PFSK-1 (cell line): ENCODE measurements at regions not wholly inside any gene's neighbourhood (a gene's known extent, or its start where the extent isn't known, plus 50 kb on each side); places are given as distances from the start of the nearest gene placed in this dataset.

Source experiments
- FOXP2 ChIP-seq: optimal IDR thresholded peaks from 2 replicates; pipeline ENCODE3; 2011; ENCODE audit warnings: borderline replicate concordance, control low read depth, inconsistent platforms; ENCODE audit not compliant: insufficient read depth; ENCODE audit errors: extremely low read length, extremely low read depth
- POLR2AphosphoS5 ChIP-seq: IDR thresholded peaks from 2 replicates; pipeline ENCODE4 v1.6.1; 2012; ENCODE audit warnings: low read depth, mild to moderate bottlenecking, control low read depth, low read length, moderate library complexity
- REST ChIP-seq, 2 experiments: IDR thresholded peaks; 2 replicates each; pipeline versions ENCODE4 v1.6.1 to v1.8.0; 2011 to 2012; ENCODE audit warnings: low read depth in 2 of 2, low read length in 2 of 2, control low read depth in 1 of 2, inconsistent platforms in 1 of 2, mild to moderate bottlenecking in 1 of 2, moderate library complexity in 1 of 2; ENCODE audit not compliant: insufficient read depth in 1 of 2
- SIN3A ChIP-seq: IDR thresholded peaks from 2 replicates; pipeline ENCODE4 v1.6.1; 2012; ENCODE audit warnings: mild to moderate bottlenecking, low read length, moderate library complexity, borderline replicate concordance; ENCODE audit not compliant: insufficient read depth
- TAF1 ChIP-seq: IDR thresholded peaks from 2 replicates; pipeline ENCODE4 v1.6.1; 2012; ENCODE audit warnings: low read length, control low read depth, borderline replicate concordance; ENCODE audit not compliant: insufficient read depth

- TF ChIP-seq SIN3A: no peak
- TF ChIP-seq TAF1: no peak
- no peak for TF ChIP-seq FOXP2
- no peak for TF ChIP-seq REST (IDR thresholded peaks at IDR 0.05; ENCODE audit: insufficient read depth in 1 of 2, low read depth in 2 of 2, low read length in 2 of 2)
- no peak for TF ChIP-seq POLR2AphosphoS5
These were observed 368.0 kb upstream of the PDE3A start for GRCh38 chr12:20000229-20000849.

GRCh38 chr12:20003252-20003651 lies 365.1 kb upstream of the PDE3A start:
- TF ChIP-seq REST (IDR thresholded peaks at IDR 0.05; ENCODE audit: insufficient read depth in 1 of 2, low read depth in 2 of 2, low read length in 2 of 2) (no peak), TAF1 (no peak), SIN3A (no peak), POLR2AphosphoS5 (no peak), FOXP2 (no peak)

GRCh38 chr12:20004952-20005351 lies 363.4 kb upstream of the PDE3A start:
- no peak for TF ChIP-seq REST (IDR thresholded peaks at IDR 0.05; ENCODE audit: insufficient read depth in 1 of 2, low read depth in 2 of 2, low read length in 2 of 2)
- no peak for TF ChIP-seq TAF1
- no peak for TF ChIP-seq SIN3A
- TF ChIP-seq FOXP2: no peak
- no peak for TF ChIP-seq POLR2AphosphoS5

- TF ChIP-seq SIN3A: no peak
- TF ChIP-seq POLR2AphosphoS5: no peak
- TF ChIP-seq TAF1: no peak
- TF ChIP-seq REST (IDR thresholded peaks at IDR 0.05; ENCODE audit: insufficient read depth in 1 of 2, low read depth in 2 of 2, low read length in 2 of 2): no peak
- TF ChIP-seq FOXP2: no peak
These were observed 361.2 kb upstream of the PDE3A start for GRCh38 chr12:20006871-20007730.
